HG02798 (cell line): ENCODE measurements at regions not wholly inside any gene's neighbourhood (a gene's known extent, or its start where the extent isn't known, plus 50 kb on each side); places are given as distances from the start of the nearest gene placed in this dataset.
"Not testable (repeated sequence)": the region's sequence is repeated elsewhere in the genome, so short reads cannot be mapped to it uniquely, and the experiment has no call there.

ENCODE experiments used
- ATAC-seq: cut with Tn5 transposase; IDR thresholded peaks from one replicate; pipeline ENCODE4 v1.9.1; 2021; ENCODE audit warnings: mild to moderate bottlenecking; ENCODE audit not compliant: unreplicated experiment, poor library complexity

DNA sequence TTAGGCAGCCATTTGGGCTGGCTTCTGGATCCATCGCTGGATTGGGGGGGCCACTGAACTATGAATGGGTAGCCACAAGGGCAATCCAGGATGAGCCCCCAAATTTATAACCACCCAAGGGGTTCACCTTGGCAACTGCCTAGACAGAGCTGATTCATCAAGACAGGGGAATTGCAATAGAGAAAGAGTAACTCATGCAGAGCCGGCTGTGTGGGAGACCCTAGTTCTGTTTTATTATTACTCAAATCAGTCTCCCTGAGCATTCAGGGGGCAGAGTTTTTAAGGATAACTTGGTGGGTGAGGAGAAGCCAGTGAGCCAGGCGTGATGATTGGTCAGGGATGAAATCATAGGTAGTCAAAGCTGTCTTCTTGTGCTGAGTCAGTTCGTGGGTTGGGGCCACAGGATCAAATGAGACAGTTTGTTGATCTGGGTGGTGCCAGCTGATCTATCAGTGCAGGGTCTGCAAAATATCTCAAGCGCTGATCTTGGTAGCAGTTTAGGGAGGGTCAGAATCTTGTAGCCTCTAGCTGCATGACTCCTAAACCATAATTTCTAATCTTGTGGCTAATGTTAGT, 57.9 kb downstream of the DNAJB9 start:
- ATAC-seq = no peak

DNA sequence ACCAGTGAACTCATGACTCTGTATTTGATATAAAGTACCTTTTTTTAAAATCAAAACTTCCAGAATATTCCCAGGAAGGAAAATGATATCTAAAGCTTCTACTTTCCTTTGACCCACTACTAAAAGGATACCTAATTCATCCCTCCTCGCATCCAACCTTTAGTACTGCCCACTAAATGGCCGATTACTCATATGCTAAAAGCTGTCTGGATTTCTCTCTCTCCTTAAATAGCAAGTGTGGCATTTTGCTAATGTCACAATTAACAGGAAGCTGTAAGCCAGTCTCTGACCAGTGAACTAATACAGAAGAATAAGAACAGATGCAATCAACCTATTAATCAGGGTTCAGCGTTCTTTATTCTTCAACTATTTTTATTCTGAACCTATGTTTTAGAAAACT, 59.0 kb downstream of the DNAJB9 start:
- no peak for ATAC-seq

DNA sequence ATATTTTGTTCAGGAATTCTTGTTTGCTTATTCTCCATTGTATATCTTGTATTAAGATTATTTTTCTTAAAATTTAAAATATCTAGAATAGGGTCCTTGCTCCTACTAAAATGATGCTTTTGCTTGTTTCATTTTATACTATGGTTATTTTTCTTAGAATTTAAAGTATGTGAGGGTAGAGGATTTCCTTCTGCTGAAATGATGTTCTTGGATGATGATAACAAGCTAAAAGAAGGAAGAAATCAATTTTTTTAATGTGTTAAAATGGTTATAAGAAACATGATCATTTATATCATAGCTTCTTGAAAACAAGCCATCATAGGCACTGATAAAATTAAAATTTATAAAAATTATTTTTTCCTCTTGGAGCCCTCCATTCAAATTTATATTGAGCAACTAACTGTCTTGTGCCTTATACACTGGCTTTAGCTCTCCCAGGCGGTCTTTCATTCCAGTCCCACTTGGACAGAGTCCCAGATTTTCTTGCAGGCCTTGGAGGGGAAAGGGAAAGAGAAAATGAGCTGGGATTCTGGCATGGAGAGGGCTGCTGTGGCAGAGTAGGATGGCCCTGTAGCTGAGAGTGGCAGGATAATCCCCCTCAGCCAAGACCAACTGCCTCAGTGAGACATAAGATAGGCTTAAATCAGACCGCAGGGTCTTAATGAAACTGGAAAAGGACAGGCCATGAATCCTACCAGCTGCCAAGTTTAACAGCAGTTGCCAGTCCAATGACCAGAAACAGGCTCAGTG, 60.2 kb downstream of the DNAJB9 start:
- no peak for ATAC-seq

DNA sequence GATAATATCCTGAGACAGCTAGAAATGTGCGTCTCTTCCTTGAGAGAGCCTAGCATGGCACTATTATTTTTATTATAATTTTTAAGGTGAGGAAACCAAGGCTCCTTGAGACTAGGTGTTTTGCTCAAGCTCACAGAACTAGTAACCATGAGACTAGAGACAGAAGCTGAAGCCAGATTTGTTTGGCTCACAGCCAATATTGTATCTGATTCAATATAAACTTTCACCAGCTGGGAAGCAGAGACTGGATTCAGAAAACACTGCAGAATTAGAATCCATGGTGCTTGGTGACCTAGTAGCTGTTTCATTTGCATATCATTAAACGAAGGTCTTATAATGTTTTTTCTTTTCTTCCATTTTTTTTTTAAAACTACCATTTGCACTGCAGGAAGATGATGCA, 64.4 kb downstream of the DNAJB9 start:
- ATAC-seq = no peak

DNA sequence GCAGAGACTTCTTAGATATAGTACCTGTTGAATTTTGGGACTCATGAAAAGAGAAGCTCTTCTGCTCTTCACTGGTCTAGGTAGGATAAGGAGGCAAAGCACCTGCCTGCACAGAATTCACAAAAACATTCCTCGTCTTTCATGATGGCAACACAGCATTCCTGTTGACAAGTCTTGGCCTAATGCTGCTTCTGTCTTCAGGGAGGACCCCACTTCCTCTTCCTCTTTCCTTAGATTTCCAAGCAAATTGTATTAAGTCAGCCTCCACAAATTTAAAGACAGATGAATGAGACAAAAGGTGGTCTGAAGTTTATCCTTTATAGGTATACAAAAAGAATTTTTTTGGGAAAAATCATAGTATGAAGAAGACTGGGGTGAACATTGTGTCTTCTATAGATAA, 64.9 kb downstream of the DNAJB9 start:
- no peak for ATAC-seq

DNA sequence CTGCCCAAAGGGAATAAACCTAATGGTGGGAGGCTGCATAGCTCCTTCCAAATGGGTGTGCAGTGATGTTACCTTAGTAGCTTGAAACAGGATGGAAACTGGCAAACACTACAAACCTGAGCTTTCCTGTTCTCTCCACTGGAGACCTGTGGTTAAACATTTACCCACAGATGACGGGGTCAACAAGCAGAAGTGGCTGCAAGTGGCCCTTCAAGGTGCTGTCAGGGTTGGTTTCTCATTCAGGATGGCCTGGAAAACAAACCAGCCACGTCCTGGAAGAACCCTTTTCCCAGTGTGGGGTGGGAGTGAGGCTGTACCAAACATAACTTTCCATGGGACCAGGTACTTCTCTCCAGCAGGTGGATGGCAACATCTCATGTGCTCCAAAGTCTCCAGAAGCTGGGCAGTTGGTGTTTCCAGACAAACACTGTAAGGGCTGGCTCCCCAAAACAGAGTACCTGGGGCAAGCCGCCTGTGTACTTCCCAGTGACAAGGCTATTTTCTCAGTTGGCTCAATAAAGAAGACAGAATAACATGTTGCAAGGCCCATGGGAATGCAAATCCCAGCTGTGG, 67.5 kb downstream of the DNAJB9 start:
- ATAC-seq = no peak

DNA sequence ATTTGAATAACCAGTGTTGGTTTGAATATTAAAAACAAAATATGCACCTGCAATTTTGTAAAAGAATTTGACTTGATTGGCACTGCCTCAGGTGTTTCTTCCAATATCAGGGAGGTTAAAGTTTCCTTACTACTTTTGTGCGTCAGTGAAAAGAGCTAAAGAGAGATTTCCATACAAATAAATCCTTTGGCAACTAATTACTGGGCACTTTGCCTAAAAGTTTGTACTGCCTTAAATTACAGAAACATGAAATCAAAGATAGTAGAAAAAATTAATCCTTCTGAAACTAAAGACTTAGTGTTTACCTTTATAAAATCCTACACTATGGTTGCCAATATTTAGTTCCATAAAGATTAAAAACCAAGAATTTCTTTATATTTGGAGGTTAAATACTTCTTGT, 72.5 kb downstream of the DNAJB9 start:
- no peak for ATAC-seq

DNA sequence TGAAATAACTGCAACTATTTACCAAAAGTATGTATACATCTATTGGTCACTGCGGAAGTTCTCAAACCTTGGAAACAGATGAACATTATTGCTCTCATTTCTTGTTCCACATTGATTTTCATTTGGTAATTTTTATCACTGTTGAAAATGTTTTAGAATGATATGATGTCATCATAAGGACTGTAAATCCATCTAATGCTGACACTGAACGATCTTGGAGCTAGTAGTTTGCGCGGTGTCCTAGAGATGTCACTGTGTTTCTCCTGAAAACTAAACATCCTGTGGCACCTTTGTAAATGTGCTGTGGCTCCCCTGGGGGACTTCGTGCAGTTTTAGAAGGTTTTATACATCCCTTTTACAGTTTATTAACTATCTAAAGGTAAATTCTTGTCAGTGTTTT, 73.5 kb downstream of the DNAJB9 start:
- ATAC-seq = no peak

DNA sequence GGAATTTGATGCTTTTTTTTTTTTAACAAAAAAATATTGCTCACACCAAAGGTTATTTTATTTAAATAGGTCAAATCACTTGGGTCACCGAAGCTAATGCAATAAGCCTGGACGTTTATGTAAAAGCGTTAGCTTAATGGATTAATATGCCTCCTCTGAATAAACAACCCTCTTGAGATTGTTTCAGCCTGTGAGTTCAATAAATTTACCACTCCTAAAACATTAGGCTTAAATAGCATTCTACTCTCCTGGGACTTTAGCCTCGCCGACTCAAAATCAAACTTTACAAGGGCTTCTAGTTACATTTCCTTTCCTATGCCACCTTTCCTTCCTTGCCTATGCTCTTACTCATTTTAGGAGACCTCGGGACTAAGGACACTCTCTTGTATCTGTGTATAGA, 79.3 kb downstream of the DNAJB9 start:
- no peak for ATAC-seq

DNA sequence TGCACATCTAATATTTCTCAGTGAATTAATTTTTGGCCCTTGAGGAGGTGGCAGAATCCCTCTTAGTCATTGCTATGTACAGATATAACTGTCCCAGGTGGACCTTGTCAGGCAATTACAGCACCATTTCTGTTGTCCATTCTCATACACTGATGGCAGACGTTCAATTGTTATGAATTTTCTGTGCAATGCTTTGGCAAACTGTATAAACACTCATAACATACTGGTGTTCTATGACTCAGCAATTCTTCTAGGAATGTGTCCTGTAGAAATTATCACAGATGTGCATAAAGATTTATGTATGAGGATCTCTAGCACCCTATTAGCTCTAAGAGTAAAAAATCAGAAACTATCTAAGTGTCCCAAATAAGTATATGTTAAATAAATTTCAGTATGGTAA, 80.8 kb downstream of the DNAJB9 start:
- no peak for ATAC-seq

DNA sequence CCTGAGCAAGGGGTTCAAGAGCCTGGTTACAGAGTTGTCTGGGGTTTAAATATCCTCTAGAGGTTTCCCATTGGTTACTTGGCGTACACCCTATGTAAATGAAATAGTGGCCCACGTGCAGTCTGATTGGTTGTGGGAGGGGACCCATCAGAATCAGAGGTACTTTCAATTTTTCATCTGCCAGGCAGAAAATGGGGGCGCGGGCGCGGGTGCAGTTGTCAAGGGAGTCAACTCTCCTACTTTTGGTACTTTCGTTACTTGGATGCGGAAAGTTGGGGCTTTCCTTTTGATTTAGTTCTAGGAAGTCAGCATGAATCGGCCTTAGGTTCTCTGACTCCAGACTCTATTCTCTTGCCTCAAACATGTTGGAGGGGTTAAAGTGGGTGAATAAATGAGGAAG, 83.2 kb downstream of the DNAJB9 start:
- ATAC-seq = no peak

DNA sequence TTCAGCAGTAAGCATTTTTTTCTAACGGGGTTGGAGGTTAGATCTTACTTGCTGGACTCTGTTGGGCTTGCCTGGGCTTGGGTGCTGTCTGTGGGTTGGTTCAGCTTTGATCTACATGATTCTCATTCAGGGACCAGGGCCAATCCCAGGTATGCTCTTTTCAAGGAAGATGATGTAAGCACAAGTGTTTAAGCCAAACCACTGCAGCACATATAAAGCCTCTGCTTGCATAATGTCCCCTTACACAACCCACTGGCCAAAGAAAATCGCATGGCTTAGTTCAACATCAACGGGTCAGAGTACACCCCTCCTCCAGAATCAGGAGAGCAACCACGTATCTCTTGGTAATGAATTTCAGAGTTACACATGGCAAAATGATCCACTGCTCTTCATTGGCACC, 83.9 kb downstream of the DNAJB9 start:
- ATAC-seq = no peak

DNA sequence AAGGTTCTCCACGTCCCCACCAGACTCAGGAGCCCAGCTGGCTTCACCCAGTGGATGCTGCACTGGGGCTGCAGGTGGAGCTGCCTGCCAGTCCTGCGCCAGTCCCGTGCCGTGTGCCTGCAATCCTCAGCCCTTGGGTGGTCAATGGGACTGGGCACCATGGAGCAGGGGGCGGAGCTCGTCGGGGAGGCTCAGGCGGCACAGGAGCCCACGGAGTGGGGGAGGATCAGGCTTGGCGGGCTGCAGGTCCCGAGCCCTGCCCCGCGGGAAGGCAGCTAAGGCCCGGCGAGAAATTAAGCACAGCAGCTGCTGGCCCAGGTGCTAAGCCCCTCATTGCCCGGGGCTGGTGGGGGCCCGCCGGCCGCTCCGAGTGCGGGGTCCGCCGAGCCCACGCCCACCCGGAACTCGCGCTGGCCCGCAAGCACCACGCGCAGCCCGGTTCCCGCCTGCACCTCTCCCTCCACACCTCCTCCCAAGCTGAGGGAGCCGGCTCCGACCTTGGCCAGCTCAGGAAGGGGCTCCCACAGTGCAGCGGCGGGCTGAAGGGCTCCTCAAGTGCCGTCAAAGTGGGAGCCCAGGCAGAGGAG, 87.6 kb downstream of the DNAJB9 start:
- ATAC-seq = not testable (repeated sequence)

DNA sequence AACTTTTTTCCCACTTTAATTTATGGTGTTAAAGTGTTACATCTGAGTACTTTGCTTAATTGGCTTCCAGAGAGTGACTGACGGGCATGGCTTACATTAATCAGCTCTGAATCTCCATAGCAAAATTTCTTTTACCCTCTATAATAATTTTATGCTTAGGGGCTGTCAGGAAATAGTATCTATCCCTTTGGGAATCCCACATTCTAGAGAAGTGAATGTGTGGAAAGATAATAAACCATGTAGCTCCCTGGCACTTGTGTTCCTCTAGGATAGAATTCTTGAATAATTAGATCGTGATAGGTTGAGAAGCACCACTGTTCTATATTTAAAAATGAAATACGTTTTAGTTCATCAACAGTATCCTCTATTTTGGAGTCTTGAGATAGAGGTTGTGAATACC, 89.6 kb downstream of the DNAJB9 start:
- ATAC-seq = no peak

DNA sequence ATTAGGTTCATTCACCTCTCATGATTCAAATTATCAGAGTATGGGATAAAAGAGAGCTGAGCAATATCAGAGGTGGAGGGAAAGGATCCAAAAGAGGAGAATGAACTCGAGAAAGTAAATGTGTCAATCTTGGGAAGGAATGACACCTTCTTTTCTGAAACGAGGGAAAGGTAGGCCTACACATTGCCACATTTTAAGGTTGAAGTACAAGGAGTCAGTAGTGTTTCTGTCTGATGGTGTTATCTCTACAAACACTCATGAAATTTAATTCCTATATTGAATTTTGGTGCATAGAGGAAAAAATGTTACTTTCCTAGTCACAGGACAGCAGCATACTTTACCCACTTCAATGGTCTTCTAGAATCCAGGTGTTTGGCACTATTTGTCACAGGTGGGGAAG, 90.2 kb downstream of the DNAJB9 start:
- no peak for ATAC-seq

DNA sequence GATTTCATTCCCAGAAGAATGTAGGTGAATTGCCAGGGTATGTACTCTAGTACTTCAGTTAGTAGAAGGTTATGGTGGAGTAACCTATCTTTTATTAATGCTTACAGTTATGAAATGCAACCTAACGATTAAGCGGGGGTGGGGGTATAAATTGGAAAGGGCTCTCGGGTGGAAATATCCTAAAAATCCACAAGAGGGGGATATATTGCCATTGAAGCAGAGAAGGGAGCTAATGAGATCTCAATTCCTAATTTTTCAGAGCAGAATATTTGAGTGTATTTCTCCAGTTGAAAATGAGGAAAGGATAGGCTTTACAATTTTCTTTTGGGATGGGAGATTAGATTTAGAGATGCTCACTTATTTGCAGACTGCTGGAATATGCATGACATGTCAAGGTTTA, 90.8 kb downstream of the DNAJB9 start:
- ATAC-seq = no peak

DNA sequence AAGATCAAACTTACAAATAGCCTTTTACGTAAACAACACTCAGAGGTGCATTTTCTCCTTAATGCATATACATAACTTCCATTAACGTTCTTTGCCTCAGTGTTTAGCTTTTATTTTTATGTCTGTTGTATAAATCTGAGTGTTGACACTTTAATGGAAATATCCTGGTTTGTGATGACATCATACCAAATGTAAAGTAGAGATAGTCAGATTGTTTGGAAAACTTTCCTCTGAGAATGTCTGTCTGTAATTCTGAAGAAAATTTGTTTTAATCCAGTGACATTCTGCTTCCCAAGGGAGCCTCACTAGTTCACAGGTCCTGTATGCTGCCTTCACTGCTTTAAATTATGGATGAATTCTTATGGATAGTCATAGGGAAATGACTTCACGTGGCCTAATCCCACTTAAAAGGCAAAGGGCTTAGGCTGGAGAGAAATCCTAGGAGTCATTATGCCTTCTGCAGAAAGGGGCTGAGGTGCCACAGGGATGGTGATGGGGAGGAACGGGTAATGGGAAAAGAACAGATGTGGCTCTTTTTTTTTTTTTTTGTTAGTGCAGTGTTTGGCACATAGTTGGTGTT, 93.2 kb downstream of the DNAJB9 start:
- ATAC-seq = no peak

DNA sequence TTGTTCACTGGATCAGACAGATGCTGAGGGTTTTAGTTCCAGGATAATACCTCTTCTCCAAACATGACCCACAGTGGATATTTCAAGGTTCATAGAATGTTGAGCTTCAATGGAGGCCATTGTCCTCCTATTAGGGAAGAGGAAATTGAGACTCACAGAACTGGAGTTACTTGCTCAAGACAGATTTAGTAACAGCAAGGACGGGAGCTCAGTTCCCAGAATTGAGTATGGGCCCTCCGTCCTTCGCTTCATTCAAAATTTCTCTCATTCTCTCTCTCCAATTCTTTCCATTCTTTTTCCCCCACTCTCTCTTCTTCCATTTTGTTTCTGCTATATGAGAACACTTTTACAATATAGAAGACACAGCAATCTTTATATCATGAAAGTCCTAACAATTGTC, 94.0 kb downstream of the DNAJB9 start:
- no peak for ATAC-seq

DNA sequence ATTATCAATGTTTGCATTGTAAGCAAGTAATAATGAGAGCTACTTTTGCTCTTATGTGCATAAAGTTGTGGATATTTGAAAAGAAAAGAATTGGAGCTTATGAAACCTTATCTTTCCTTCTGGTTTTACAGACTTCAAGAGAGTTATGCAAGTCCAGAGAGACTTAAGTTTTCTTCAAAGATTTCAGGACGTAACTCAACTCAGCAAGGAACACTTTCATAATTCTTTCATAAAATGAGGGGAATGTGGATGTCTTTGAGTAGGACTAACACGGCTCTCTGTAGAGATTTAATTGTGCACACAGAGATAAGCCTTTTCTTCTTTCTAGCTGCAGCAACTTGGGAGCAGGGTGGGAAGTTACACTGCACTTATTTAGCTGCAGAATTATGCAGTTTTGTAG, 97.5 kb downstream of the DNAJB9 start:
- ATAC-seq = no peak

DNA sequence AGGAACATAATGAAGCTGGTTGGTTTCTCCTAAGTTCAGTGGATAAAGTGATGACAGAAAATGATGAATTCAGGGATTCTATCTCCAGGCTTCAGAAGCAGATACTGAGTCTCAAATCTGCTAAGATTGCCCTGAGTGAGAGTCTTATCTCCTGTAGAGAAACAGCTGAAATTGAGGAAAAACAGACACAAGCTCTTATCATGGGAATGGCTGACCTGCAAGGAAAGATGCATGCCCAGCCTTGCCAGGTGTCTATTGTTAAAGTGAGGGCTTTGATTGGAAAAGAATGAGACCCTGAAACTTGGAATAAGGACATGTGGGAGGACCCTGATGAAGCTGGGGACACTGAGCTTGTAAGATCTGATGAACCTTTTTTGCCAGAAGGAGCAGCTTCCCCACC, 100.3 kb downstream of the DNAJB9 start:
- ATAC-seq = no peak

DNA sequence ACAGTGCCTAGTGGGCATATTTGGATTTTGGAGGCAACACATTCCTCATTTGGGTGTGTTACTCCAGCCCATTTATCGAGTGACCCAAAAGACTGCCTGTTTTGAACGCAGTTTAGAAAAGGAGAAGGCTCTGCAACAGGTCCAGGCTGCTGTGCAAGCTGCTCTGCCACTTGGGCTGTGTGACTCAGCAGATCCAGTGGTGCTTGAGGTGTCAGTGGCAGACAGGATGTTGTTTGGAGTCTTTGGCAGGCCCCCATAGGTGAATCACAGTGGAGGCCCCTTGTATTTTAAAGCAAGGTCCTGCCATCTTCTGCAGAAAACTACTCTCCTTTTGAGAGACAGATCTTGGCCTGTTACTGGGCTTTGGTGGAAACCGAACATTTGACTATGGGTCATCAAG, 104.0 kb downstream of the DNAJB9 start:
- not testable (repeated sequence) for ATAC-seq
